ENCODE measurements at regions not wholly inside any gene's neighbourhood (a gene's known extent, or its start where the extent isn't known, plus 50 kb on each side); places are given as distances from the start of the nearest gene placed in this dataset.

DNA sequence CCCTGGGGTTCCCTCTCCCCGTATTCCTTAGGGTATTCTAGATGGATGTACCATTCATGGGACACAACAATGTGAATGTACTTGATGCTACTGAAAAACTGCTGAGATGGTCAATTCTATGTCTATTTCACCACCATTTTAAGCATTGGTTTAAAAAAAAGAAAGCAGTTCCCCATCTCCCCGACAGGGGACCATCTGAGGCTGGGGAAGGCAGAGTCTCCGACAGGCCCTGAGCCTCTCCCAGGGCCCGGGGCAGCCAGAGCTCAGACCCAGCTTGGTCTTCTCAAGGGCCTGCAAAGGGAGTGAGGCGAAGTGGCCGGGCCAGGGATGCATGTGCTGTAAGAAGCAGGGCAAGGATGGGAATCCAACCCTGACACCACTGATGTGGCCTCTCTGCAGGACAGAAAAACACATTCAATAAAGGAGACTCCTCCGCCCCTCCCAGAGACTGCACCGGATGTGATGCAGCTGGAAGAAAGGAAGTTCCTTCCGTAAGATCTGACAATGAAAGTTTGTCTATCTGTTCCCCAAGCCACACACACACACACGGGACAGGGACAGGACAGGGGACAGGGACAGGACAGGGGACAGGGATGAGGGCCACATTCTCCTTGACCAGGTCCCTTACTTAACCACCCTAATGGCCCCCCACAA is 234.1 kb downstream of the BCL11B start:
- H3K27ac Mint-ChIP-seq = no peak overlapping the region
- H3K4me3 Mint-ChIP-seq = no peak overlapping the region
- H3K9me3 Mint-ChIP-seq = peaks cover 2 to 3% (median 2%) of the 10 kb centered on the region in 3 donors
- H3K27me3 Mint-ChIP-seq = no peaks in the 10 kb centered on the region
- H3K4me1 Mint-ChIP-seq = peaks cover 0 to 2% (median 0%) of the 10 kb centered on the region in 3 donors
- H3K36me3 Mint-ChIP-seq = peaks cover 2% of the 10 kb centered on the region

DNA sequence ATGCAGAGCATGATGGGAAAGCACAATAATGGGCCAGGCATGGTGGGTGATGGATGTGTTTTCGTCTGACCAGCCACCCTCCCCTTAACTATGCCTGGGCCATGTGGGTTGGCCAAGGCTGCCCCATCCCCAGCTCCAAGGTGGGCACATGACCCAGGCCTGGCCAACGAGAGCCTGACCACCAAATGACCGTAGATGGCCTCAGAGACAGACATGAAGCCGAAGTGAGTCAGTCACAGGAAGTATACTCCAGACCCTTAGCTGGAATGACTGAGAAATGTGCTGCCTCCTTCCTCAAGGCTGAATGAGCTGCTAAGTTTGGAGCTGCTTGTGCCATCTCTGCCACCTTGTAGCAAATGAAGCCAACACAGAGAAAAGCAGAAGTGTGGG is 233.6 kb downstream of the BCL11B start:
- H3K9me3 Mint-ChIP-seq = peaks cover 0 to 4% (median 0%) of the 10 kb centered on the region in 3 donors
- H3K4me1 Mint-ChIP-seq = peaks cover 0 to 2% (median 0%) of the 10 kb centered on the region in 3 donors
- peaks cover 2% of the 10 kb centered on the region for H3K36me3 Mint-ChIP-seq
- no peak overlapping the region for H3K27ac Mint-ChIP-seq
- H3K4me3 Mint-ChIP-seq = no peak overlapping the region
- no peaks in the 10 kb centered on the region for H3K27me3 Mint-ChIP-seq

DNA sequence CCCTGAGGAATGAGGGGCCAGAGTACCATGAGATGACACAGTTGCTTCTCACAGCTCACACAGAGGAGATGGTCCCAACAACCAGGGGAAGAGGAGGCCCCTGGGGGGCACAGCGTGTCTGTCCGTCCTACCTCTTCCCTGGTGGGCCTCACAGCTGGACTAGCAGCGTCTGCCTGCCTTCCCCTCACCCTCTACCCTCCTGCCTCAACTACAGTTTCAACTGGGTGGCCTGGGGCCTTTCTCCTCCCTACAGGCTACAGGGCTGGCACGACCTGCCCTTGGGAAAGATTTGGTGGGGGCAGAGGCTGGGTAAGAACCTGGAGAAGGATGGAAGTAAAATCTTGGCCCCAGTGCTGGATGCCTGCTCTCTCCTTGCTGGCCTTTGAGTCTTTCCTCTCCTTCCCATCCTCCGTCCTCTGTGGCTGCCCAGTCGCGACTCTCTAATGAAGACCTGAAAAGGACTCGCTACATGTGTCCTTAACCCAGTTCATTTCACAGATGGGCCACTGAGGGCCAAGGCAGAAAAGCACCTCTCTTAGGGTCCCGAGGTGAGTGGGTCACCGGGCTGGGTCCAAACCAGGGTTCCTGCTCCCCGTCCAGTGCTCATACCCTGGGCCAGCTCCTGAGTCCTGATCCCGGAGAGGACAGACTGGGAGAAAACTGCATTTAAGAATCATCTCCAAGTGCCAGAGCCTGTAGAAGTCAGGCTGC is 232.5 kb downstream of the BCL11B start:
- Mint-ChIP-seq H3K9me3 (peaks cover 0 to 7% (median 0%) of the 10 kb centered on the region in 3 donors), H3K36me3 (peaks cover 2% of the 10 kb centered on the region), H3K27me3 (no peaks in the 10 kb centered on the region), H3K4me1 (no peaks in the 10 kb centered on the region), H3K27ac (no peak overlapping the region), H3K4me3 (no peak overlapping the region)

DNA sequence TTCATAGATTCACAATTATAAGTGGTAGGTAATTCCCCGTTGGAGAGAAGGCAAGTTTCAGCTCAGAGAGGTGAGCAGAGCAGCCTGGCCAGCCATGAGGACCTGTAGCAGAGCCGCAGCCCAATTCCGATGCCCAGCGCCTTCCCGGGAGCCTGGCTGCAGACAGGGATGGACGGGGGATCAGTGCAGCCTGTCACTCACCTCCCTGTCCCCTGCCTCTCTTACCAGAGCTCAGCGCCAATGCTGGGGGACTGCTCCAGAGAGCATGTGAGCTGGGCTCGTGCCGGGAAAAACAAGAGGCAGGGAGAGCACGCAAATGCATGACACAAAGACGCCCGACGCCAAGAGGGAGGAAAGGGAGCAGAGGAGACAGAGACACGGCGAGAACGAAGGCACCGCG is 231.9 kb downstream of the BCL11B start:
- Mint-ChIP-seq H3K27ac (no peak overlapping the region), H3K9me3 (peaks cover 0 to 7% (median 4%) of the 10 kb centered on the region in 3 donors), H3K27me3 (no peaks in the 10 kb centered on the region), H3K36me3 (peaks cover 2% of the 10 kb centered on the region), H3K4me1 (no peaks in the 10 kb centered on the region), H3K4me3 (no peak overlapping the region)

DNA sequence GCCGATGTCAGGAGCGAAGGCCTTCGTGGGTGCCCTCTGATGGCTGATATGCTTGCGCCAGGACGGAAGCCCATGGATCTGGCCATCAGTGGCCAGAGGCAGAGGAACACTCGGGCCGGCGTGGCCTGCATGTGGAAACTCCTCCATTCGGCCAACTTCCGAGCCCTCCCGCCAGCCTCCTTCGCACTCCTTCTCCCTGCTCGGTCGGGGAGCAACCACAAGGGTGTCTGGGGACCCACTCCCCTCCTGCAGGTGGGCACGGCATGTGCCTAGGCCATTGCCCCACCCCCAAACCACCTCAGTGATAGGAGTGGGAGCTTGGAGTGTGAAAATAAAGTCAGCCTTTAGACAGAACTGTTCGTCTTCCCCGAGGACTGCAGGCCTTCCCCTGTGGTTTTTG is 231.3 kb downstream of the BCL11B start:
- H3K4me1 Mint-ChIP-seq = no peaks in the 10 kb centered on the region
- no peak overlapping the region for H3K4me3 Mint-ChIP-seq
- H3K27me3 Mint-ChIP-seq = no peaks in the 10 kb centered on the region
- peaks cover 0 to 7% (median 6%) of the 10 kb centered on the region in 3 donors for H3K9me3 Mint-ChIP-seq
- peaks cover 2% of the 10 kb centered on the region for H3K36me3 Mint-ChIP-seq
- H3K27ac Mint-ChIP-seq = no peak overlapping the region

DNA sequence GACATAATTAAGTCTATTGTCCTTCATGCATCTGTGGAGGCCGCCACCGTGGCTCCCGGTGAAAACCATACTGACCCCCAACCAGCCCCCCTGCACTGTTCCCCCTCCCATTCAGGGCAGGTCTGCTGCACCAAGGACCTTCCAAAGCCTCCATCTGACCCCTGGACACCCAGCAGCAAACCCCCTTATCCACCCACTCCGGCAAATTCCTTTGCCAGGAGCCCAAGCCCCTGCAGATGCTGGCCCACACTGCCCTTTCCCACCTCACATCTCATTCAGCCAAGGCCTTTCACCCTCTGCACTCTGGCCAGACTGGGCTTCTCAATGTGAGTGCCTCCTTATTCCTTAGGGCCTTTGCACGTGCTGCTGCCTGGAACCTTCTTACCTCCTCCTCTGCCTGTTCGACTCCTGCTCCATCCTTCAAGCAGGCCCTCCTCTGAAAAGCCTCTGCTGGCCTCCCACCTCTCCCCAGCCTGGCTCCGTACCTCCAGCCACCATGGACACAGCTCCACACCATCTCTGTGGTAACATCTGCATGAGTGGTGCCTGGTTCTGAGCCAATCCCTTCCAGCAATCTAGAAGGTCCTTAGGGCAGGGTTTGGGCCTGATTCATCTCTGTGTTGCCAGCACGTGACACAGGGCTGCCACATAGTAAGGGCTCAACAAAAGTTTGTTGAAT is 230.7 kb downstream of the BCL11B start:
- H3K4me3 Mint-ChIP-seq = peak overlapping the region in 1 of 4 donors; percentile 60
- no peak overlapping the region for H3K27ac Mint-ChIP-seq
- H3K9me3 Mint-ChIP-seq = peaks cover 0 to 7% (median 6%) of the 10 kb centered on the region in 3 donors
- H3K36me3 Mint-ChIP-seq = peaks cover 2% of the 10 kb centered on the region
- H3K27me3 Mint-ChIP-seq = no peaks in the 10 kb centered on the region
- H3K4me1 Mint-ChIP-seq = no peaks in the 10 kb centered on the region

DNA sequence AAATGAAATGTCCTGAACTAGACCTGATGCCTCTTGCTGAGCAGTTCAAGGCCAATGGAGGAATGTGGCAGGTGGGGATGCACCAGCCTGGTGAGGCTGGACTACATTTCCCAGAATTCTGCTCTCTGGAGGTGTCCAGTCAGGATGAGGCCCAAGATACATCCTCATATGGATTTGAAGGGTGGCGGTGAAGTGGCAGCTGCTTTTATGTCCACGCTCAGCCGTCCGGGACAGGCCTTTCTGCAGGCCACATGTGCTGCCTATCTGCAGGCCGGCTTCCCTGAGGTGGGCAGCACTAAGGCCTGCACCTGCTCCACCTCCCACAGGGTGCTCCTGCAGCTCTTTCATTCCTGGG is 230.2 kb downstream of the BCL11B start:
- Mint-ChIP-seq H3K9me3 (peaks cover 0 to 9% (median 6%) of the 10 kb centered on the region in 3 donors), H3K4me1 (no peaks in the 10 kb centered on the region), H3K27me3 (no peaks in the 10 kb centered on the region), H3K4me3 (no peak overlapping the region), H3K27ac (no peak overlapping the region), H3K36me3 (peaks cover 2% of the 10 kb centered on the region)

DNA sequence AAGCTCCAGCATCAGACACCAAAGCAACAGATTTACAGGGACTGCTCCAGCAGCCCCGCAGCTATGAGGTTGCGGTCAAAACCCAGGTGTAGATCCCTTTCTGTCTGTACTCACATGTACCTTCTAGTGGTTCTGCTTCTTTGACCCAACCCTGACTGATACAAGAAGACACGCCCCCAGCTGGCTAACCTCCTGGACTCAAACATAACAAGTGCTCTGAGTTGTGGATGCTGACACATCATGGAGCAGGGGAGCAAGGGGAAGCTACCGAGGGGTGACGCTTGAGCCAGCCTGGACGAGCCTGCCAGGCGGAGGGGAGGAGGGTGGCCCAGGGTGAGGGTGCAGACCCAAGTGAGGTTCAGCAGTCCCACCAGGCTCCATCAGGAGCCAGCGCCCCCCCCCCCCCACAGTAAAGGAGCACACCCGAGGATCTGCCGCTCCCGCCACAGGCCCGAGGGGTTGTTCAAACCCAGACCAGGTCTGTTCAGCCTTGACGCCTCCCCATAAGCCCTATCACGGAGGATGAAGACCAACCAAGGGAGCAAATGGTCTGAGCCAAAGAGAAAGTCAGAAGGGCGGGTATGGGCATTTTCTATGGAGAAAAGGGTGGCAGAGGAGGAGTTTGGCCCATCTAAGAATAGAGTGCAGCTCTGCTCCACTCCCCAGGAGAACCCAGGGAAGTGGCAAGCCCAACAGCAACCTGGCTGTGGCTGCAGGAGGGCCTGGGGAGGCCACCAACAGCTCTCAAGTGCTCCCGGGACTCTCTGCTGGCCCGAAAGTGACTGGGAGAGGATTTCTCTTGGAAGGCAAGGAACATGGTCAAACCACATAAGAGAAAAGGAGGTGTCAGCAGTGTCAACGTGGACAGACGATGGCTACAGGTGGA is 229.4 kb downstream of the BCL11B start:
- no peaks in the 10 kb centered on the region for H3K4me1 Mint-ChIP-seq
- no peak overlapping the region for H3K27ac Mint-ChIP-seq

DNA sequence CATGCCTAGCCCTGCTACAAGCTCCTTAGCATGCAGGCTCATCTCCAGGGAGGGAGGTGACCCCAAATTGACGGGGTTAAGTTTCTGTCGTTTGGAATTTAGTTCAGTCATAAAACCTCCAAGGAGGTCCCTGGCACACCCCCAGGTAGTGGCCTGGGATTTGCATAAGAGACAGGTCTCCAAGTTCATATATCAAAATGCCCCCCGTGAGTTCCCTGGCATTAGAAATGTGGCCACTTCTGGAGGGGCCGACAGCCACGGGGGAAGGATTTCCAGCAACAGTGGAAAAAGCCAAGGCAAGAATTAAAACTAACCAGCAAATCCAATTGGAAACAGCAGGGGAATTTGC is 228.8 kb downstream of the BCL11B start:
- H3K4me3 Mint-ChIP-seq = no peak overlapping the region
- H3K27ac Mint-ChIP-seq = no peak overlapping the region
- peaks cover 2 to 13% (median 6%) of the 10 kb centered on the region in 3 donors for H3K9me3 Mint-ChIP-seq
- no peaks in the 10 kb centered on the region for H3K4me1 Mint-ChIP-seq
- no peaks in the 10 kb centered on the region for H3K36me3 Mint-ChIP-seq
- H3K27me3 Mint-ChIP-seq = no peaks in the 10 kb centered on the region

More for the DNA sequence above, 229.4 kb downstream of the BCL11B start:
- Mint-ChIP-seq H3K36me3 (no peaks in the 10 kb centered on the region), H3K4me3 (no peak overlapping the region), H3K9me3 (peaks cover 0 to 9% (median 6%) of the 10 kb centered on the region in 3 donors), H3K27me3 (no peaks in the 10 kb centered on the region)

DNA sequence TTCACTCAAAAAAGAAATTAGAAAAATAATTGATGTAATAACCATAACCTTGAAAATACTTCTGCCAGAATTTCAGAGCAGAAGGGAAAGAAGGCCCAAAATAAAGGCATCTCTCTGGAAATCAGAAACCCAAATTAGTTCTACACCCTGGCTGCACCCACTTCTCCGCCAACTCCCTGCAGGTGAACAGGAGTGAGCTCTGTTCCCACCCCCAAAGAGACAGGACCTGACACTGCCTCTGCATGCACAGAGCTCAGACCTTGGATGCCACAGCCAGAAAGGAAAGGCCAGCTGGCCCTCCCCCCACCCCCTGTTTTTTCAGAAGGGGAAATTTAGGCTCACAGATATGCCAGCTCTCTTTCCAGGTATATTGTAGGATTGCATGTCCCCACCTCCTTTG is 228.2 kb downstream of the BCL11B start:
- H3K4me1 Mint-ChIP-seq = no peaks in the 10 kb centered on the region
- H3K27me3 Mint-ChIP-seq = no peaks in the 10 kb centered on the region
- no peaks in the 10 kb centered on the region for H3K36me3 Mint-ChIP-seq
- no peak overlapping the region for H3K4me3 Mint-ChIP-seq
- peaks cover 4 to 17% (median 6%) of the 10 kb centered on the region in 3 donors for H3K9me3 Mint-ChIP-seq
- no peak overlapping the region for H3K27ac Mint-ChIP-seq

DNA sequence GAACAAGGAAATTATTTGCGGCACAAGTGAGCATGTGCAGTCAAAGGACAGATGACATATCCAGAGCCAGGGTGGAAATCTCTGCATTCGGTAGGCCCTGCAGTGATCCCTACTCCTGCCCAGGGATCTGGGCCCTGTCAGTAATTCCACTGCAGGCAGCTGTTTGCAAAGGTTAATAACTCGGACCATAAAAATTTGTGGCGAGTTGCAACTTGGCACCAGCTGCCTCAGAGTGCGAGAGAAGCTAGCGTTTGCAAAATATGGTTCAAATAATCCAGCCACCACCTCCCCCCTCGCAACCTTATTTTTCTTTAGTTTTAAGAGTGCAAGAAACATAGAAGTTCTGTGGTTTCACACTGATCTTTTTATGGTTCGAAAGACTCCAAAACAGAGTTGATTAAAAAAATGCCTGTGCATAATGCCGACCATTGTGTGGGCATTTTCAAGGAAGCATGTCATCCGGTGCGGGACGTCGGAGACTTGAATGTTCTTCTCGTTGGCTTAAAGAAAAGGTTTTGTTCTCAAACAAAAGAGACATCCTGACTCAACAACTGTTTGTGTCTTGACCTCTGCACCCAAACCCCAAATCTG is 224.5 kb downstream of the BCL11B start:
- Mint-ChIP-seq H3K27ac (no peak overlapping the region), H3K9me3 (peaks cover 9 to 24% (median 22%) of the 10 kb centered on the region in 3 donors), H3K4me1 (no peaks in the 10 kb centered on the region), H3K27me3 (no peaks in the 10 kb centered on the region), H3K4me3 (no peak overlapping the region), H3K36me3 (no peaks in the 10 kb centered on the region)

DNA sequence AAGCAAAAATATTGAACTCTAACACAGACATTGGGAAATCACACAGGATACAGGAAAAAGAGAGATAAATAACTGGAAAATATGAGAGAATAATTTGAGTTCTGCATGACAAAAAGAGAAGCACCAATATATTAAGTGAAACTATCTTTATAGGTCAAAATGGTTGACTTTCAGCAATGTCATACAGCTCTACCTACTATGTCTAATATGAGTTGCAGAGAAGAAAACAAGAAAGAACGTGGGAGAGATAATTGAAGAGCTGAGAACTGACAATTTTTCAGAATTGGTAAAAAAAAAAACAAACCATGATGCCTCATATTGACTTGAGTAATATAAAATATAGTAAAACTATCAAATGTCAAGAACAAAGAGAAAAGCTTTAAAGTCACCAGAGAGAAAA is 221.7 kb downstream of the BCL11B start:
- no peaks in the 10 kb centered on the region for H3K36me3 Mint-ChIP-seq
- H3K9me3 Mint-ChIP-seq = peaks cover 3 to 37% (median 24%) of the 10 kb centered on the region in 3 donors
- no peaks in the 10 kb centered on the region for H3K27me3 Mint-ChIP-seq
- H3K4me3 Mint-ChIP-seq = no peak overlapping the region
- no peak overlapping the region for H3K27ac Mint-ChIP-seq
- H3K4me1 Mint-ChIP-seq = no peaks in the 10 kb centered on the region

DNA sequence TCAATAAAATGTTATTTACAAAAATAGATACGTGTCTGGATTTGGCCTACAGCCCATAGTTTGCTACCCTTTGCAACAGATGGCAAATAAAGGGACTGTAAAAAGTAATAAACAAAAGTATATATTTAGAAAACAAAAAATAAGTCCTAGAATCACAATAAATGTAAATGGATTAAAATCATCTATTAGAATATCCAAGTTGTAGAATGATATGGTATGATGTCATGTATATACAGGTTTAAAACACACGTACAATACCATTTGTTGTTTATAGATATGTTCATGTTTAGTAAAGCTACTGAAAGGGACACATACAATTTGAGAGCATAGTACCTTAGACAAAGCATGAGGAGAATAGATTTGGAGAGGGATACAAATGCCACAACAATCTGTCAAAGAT is 219.5 kb downstream of the BCL11B start:
- H3K9me3 Mint-ChIP-seq = peaks cover 5 to 41% (median 23%) of the 10 kb centered on the region in 3 donors
- no peak overlapping the region for H3K4me3 Mint-ChIP-seq
- peaks cover 0 to 1% (median 0%) of the 10 kb centered on the region in 3 donors for H3K4me1 Mint-ChIP-seq

DNA sequence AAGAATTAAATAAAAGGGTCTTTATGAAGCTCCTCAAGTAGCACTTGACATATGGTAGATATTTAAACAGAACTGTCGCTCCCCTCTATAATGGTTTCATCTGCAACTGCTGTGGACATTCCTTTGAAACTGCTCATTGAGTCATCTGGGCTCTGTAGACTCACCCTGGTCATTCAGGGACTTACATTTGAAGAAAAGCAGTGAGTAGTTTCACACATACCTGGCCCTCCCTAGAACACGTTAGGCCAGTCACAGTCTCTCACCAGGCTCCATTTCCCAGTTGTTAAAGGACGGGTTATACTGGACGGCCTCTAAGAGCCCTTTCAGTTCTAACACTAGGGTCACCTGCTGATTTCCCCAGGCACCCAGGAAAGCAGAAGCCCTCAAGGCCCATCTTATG is 217.0 kb downstream of the BCL11B start:
- no peaks in the 10 kb centered on the region for H3K36me3 Mint-ChIP-seq
- H3K27me3 Mint-ChIP-seq = no peaks in the 10 kb centered on the region
- peaks cover 5 to 37% (median 13%) of the 10 kb centered on the region in 3 donors for H3K9me3 Mint-ChIP-seq
- H3K4me3 Mint-ChIP-seq = no peak overlapping the region
- peaks cover 0 to 1% (median 0%) of the 10 kb centered on the region in 3 donors for H3K4me1 Mint-ChIP-seq
- H3K27ac Mint-ChIP-seq = no peak overlapping the region

More for the DNA sequence above, 219.5 kb downstream of the BCL11B start:
- Mint-ChIP-seq H3K36me3 (no peaks in the 10 kb centered on the region), H3K27me3 (no peaks in the 10 kb centered on the region), H3K27ac (no peak overlapping the region)
